ENCODE measurements at regions not wholly inside any gene's neighbourhood (a gene's known extent, or its start where the extent isn't known, plus 50 kb on each side); places are given as distances from the start of the nearest gene placed in this dataset.

- TF ChIP-seq CTCF (IDR thresholded peaks at IDR 0.05; ENCODE audit: poor library complexity, severe bottlenecking) (no peak), EZH2 (IDR thresholded peaks at IDR 0.05; ENCODE audit: borderline replicate concordance, insufficient read depth, low read length, poor library complexity, severe bottlenecking) (no peak), TAF1 (IDR thresholded peaks at IDR 0.05; ENCODE audit: low read depth) (no peak), SMC3 (conservative IDR thresholded peaks at IDR 0.05; ENCODE audit: poor library complexity) (no peak), REST (IDR thresholded peaks at IDR 0.05; ENCODE audit: borderline replicate concordance) (no peak), EP300 (conservative IDR thresholded peaks at IDR 0.05; ENCODE audit: poor library complexity, severe bottlenecking) (no peak), RAD21 (conservative IDR thresholded peaks at IDR 0.05) (no peak), POLR2AphosphoS5 (IDR thresholded peaks at IDR 0.05) (no peak)
Observed at GRCh38 chr15:87734571-87735373, 521.8 kb downstream of the NTRK3 start.

All from neural cell (in vitro differentiated cells).